MCF 10A (cell line): ENCODE measurements at regions not wholly inside any gene's neighbourhood (a gene's known extent, or its start where the extent isn't known, plus 50 kb on each side); places are given as distances from the start of the nearest gene placed in this dataset.
A peak's percentile ranks its signal among the peaks of the same experiment; 100 is the strongest.

Source experiments
- BruUV-seq: library from RNA; stranded (reverse); fragments of 400-500 nt; replicated peaks from 2 replicates; lab custom pipeline; 2021; lab: Mats Ljungman, UMichigan
- CTCF ChIA-PET: fragments of 300-600 bp; sonication (Branson Sonifier 250); formaldehyde crosslinking; extraction: SDS; loops from one replicate; lab custom pipeline; 2021; ENCODE audit warnings: antibody characterized with exemption, inconsistent platforms; lab: Yijun Ruan, JAX
- POLR2A ChIA-PET: fragments of 300-600, 350-650 bp; sonication (Branson Sonifier 250); formaldehyde crosslinking; extraction: SDS; loops from one replicate; lab custom pipeline; 2020; ENCODE audit warnings: antibody characterized with exemption, inconsistent platforms; lab: Yijun Ruan, JAX
- DNase-seq: peaks from one replicate; pipeline ENCODE4 v3.0.0-alpha.2; 2018; ENCODE audit not compliant: unreplicated experiment
- H3K27ac Mint-ChIP-seq: one replicate; pipeline ENCODE4 v1.8.0; 2022; ENCODE audit warnings: mild to moderate bottlenecking, low read depth, mixed read lengths; ENCODE audit not compliant: unreplicated experiment
- H3K27me3 Mint-ChIP-seq: one replicate; pipeline ENCODE4 v1.8.0; 2022; ENCODE audit warnings: mixed read lengths; ENCODE audit not compliant: insufficient read depth, unreplicated experiment
- H3K36me3 Mint-ChIP-seq: one replicate; pipeline ENCODE4 v1.8.0; 2022; ENCODE audit warnings: mild to moderate bottlenecking, moderate library complexity, mixed read lengths; ENCODE audit not compliant: insufficient read depth, unreplicated experiment
- H3K4me1 Mint-ChIP-seq: one replicate; pipeline ENCODE4 v1.8.0; 2022; ENCODE audit warnings: mixed read lengths; ENCODE audit not compliant: insufficient read depth, unreplicated experiment
- H3K4me3 Mint-ChIP-seq: one replicate; pipeline ENCODE4 v1.8.0; 2022; ENCODE audit warnings: mild to moderate bottlenecking, moderate library complexity, mixed read lengths; ENCODE audit not compliant: unreplicated experiment
- H3K9me3 Mint-ChIP-seq: one replicate; pipeline ENCODE4 v1.8.0; 2022; ENCODE audit warnings: mixed read lengths; ENCODE audit not compliant: unreplicated experiment
- CTCF ChIP-seq: fragments of 200-600 bp; IDR thresholded peaks from one replicate; pipeline ENCODE4 v1.8.0; 2022; ENCODE audit warnings: antibody characterized with exemption, mild to moderate bottlenecking; ENCODE audit not compliant: unreplicated experiment
- intact Hi-C: fragments of 100-400 bp; cut with micrococcal nuclease; formaldehyde crosslinking; loops from 2 replicates; pipeline ENCODE4 v1.14.1; 2022

GRCh38 chr6:10316373-10316721 is 98.5 kb downstream of the TFAP2A start:
- POLR2A ChIA-PET: interaction anchor here (0.6 to 2.5 kb wide), 25 partner anchors 12 to 1573 kb away, joined by 3 to 17 read pairs (median 3); partner anchors contain the start of gene TFAP2A
- TF ChIP-seq CTCF: no peak
- CTCF ChIA-PET: interaction anchor here (0.6 to 1.3 kb wide), 4 partner anchors 153 to 1333 kb away, joined by 3 to 4 read pairs (median 3); no protein-coding TSS in a partner anchor
- peak overlapping the region; percentile 86 for H3K27ac Mint-ChIP-seq
- peaks cover 14% of the 10 kb centered on the region for H3K4me1 Mint-ChIP-seq
- BruUV-seq: no TSS peak
- H3K36me3 Mint-ChIP-seq: no peaks in the 10 kb centered on the region
- peak; percentile 88 for DNase-seq
- H3K4me3 Mint-ChIP-seq: peak overlapping the region; percentile 28
- H3K27me3 Mint-ChIP-seq: no peaks in the 10 kb centered on the region
- H3K9me3 Mint-ChIP-seq: no peaks in the 10 kb centered on the region
- intact Hi-C loops: no loop called here

GRCh38 chr6:10315658-10316372 is 99.1 kb downstream of the TFAP2A start:
- BruUV-seq: no TSS peak
- intact Hi-C loops: no loop called here
- TF ChIP-seq CTCF: no peak
- Mint-ChIP-seq H3K9me3 (no peaks in the 10 kb centered on the region), H3K27me3 (no peaks in the 10 kb centered on the region), H3K27ac (peak overlapping the region; percentile 86), H3K36me3 (no peaks in the 10 kb centered on the region), H3K4me1 (peaks cover 17% of the 10 kb centered on the region), H3K4me3 (peak overlapping the region; percentile 28)
- ChIA-PET POLR2A (interaction anchor here (0.6 to 2.5 kb wide), 22 partner anchors 13 to 669 kb away, joined by 3 to 17 read pairs (median 3); partner anchors contain the start of gene TFAP2A), CTCF (interaction anchor here (0.6 to 1.3 kb wide), 3 partner anchors 172 to 1332 kb away, joined by 3 to 4 read pairs (median 3); no protein-coding TSS in a partner anchor)
- no peak for DNase-seq

GRCh38 chr6:10315034-10315433 is 99.8 kb downstream of the TFAP2A start:
- H3K4me3 Mint-ChIP-seq: no peak overlapping the region
- no peak for DNase-seq
- peaks cover 25% of the 10 kb centered on the region for H3K4me1 Mint-ChIP-seq
- no peaks in the 10 kb centered on the region for H3K36me3 Mint-ChIP-seq
- CTCF ChIA-PET: no interaction called here
- H3K27me3 Mint-ChIP-seq: no peaks in the 10 kb centered on the region
- POLR2A ChIA-PET: interaction anchor here (2.4 to 2.5 kb wide), 2 partner anchors 101 to 152 kb away, joined by 12 to 17 read pairs; partner anchors contain the start of gene TFAP2A
- BruUV-seq: no TSS peak
- no peaks in the 10 kb centered on the region for H3K9me3 Mint-ChIP-seq
- no peak overlapping the region for H3K27ac Mint-ChIP-seq
- no peak for TF ChIP-seq CTCF
- intact Hi-C loops: no loop called here

GRCh38 chr6:10314163-10314955 is 100.5 kb downstream of the TFAP2A start:
- no peak for DNase-seq
- no peak for TF ChIP-seq CTCF
- no peaks in the 10 kb centered on the region for H3K9me3 Mint-ChIP-seq
- BruUV-seq: no TSS peak
- H3K36me3 Mint-ChIP-seq: no peaks in the 10 kb centered on the region
- ChIA-PET CTCF (interaction anchor here (1.0 kb wide), 1 partner anchor 115 kb away, joined by 4 read pairs; no protein-coding TSS in a partner anchor), POLR2A (interaction anchor here (1.0 to 2.4 kb wide), 5 partner anchors 8 to 151 kb away, joined by 3 to 12 read pairs (median 6); partner anchors contain the start of gene TFAP2A)
- H3K4me1 Mint-ChIP-seq: peaks cover 32% of the 10 kb centered on the region
- intact Hi-C loops: loop anchor here (5.0 kb wide), 1 partner anchor 88 kb away; no protein-coding TSS in a partner anchor
- H3K27ac Mint-ChIP-seq: no peak overlapping the region
- no peaks in the 10 kb centered on the region for H3K27me3 Mint-ChIP-seq
- no peak overlapping the region for H3K4me3 Mint-ChIP-seq
